OCI-LY1 (cell line): ENCODE measurements at regions not wholly inside any gene's neighbourhood (a gene's known extent, or its start where the extent isn't known, plus 50 kb on each side); places are given as distances from the start of the nearest gene placed in this dataset.

Experiments used
- CTCF ChIP-seq: fragments of 200-600 bp; sonication (generic), shearing (Covaris generic); IDR thresholded peaks from 2 replicates; pipeline ENCODE4 v1.5.1; 2017; ENCODE audit warnings: mild to moderate bottlenecking, antibody characterized with exemption, low read length, moderate library complexity, mixed read lengths
- EZH2 ChIP-seq: fragments of 200-600 bp; sonication (generic), shearing (Covaris generic); IDR thresholded peaks from 2 replicates; pipeline ENCODE4 v1.8.0; 2017; ENCODE audit warnings: borderline replicate concordance, mixed run types, mild to moderate bottlenecking, antibody characterized with exemption, low read length, moderate library complexity, mixed read lengths

- TF ChIP-seq CTCF (no peak), EZH2 (no peak)
These were observed 145.4 kb downstream of the CPEB2 start for GRCh38 chr4:15147714-15148113.
